ENCODE measurements at regions not wholly inside any gene's neighbourhood (a gene's known extent, or its start where the extent isn't known, plus 50 kb on each side); places are given as distances from the start of the nearest gene placed in this dataset.

DNA sequence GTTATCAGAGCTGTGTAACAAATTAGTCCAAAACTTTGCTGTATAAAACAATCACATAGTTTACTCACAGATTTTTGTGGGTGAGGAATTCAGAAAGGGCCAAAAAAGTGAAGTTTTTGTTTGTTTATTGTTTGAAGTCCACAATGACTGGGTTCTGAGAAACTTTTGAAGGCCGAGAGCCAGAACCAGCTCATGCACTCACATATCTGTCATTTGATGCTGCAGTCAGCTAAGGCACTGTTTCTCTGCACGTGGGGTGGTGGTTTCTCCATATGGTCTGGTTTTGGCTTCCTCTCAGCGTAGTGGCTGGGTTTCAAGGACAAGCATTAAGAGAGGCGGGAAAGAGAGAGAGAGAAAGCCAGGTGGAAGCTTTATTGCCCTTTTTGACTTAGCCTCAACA lies 131.8 kb downstream of the TWIST2 start:
- no peak for DNase-seq (ENCODE audit: low read depth in 1 of 2, low spot score in 1 of 2)

DNA sequence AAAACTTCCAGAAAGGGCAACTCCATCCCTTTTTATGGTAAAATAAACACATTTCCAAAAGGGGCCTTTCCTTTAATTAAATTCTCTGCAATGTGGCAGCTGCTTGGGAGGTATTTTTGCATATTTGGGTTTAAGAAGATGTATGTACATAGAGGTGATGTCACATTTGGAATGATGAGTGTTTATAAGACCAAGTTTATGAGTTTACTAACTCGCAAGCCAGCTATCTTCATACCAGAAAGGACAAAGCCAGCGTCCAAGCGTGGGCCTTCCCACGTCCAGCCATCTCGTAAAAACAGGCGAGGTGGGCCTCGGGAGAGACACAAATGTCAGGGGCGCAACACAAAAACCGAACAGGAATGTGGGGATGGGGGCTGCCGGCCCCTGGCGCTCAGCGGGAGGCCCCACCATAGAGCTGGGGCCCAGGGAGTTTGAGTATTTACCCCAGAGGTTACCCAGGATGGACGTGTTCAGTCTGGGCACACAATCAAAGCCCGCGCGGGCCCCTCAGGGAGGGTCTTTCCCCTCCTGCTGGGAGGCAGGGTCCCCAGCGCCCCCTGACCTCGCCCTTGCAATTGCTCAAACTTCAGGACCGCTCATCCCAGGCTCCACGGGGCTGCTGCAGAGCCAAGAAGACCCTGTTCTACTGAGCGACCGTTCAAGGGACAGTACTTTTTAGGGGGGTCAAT lies 137.3 kb downstream of the TWIST2 start:
- no peak for DNase-seq (ENCODE audit: low read depth in 1 of 2, low spot score in 1 of 2)

DNA sequence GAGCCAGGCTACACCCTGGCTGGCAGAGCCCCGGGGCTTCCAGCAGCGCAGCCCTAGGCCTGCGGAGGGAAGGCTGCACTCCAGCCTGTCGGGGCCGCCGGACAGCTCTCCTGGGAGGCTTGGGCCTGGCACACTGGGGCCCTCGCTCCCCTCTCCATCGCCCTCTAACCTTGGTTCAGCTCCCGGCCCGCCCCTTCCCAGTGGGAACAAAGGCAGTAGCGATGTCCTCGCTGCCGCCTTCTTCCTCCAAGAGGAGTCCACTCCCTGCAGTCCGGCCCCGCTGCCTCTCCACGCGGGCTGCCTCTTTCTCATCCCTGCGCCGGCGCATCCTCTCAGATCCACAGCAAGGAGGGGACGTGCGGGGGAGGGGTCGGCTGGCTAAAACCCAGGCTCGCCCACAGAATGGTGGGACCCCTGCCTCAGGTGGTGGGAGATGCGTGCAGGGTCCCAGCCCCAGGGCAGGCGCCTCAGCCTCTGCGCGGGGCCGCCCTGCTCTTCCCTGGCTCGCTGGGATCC lies 138.1 kb downstream of the TWIST2 start:
- DNase-seq (ENCODE audit: low read depth in 1 of 2, low spot score in 1 of 2), result no peak

DNA sequence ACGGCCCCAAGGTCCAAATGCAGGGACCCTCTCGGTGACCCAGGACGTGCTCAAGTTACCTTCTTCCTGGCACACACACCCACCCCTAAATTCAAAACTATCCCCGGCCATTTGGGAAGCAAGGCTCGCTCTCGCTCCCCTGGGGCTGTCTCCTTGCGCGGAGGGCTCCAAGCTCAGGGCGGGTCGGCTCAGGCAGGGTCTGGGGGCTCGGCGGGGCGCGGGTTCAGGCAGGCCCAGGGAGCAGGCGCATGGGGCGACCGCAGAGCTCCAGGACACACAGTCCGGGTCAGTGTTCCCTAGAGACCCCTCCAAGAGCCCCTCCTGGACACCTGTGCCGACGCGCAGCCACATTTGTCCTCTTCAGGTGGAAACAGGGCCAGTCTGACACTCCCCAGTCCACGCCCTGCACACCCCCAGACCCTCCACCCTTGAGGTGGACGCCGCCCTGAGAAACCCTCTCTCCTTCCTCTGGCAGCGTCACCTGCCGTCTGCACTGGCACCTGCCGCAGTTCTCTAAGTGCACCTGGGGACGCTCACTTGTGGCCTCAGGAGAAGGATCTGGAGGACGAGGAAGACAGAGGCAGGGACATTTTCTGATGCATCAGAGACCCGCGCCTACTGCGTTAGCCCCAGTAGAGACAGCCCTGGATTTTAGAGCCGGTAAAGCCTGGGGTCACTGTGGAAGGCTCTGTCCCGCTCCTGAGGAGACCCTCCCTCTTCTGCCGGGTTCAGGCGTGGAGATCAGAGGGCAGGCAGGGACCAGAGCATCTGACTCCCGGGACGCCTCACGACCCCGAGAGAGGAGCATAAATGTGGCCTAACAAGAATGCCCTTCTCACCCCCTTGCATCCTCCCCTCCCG lies 138.8 kb downstream of the TWIST2 start:
- DNase-seq (ENCODE audit: low read depth in 1 of 2, low spot score in 1 of 2), result no peak

DNA sequence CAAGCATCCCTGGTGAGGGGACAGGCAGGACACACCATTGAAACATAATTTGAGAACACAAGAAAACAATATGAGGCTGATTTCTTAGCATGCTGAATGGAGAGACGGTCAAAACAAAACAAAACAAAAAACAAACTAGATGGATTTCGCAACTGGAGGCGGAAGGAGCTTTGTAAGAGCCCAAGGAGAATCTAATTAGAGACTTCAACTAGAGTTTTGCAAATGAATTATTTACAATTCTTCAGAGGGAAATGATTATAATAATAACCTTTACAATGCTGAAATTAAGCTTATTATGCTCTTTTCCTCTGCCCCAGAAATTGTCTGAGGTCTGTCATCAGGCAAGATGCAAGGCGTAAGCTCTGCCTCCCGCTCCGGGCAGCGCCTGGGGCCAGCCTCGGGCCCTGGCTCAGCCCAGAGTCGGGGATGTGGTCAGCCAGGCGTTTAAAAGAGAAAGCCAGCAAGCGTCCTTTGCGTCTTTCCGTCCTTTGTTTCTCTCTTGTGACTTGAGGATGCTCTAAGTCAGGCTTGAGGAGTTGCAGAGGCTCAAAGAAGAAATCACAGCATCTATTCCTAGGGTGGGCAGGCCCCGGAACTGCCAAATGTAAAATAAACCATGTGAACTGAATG lies 139.6 kb downstream of the TWIST2 start:
- no peak for DNase-seq (ENCODE audit: low read depth in 1 of 2, low spot score in 1 of 2)

DNA sequence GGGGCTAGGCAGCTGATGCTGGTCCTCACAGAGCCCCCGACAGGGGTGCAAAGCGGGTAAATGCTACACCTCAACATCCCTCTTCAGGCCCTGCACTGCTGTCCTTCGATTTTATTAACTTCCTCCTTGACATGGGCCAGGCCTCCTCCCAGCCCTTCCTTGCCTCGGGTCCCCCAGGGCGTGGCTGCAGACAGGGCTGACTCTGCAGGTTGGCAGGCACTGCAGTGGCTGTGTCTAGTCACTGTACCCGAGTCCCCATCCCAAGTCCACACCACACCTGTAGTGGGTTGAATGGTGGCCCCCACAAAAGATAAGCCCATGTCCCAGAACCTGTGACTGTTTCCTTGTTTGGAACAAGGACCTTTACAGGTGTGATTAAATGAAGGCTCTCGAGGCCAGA lies 140.2 kb downstream of the TWIST2 start:
- no peak for DNase-seq (ENCODE audit: low read depth in 1 of 2, low spot score in 1 of 2)

DNA sequence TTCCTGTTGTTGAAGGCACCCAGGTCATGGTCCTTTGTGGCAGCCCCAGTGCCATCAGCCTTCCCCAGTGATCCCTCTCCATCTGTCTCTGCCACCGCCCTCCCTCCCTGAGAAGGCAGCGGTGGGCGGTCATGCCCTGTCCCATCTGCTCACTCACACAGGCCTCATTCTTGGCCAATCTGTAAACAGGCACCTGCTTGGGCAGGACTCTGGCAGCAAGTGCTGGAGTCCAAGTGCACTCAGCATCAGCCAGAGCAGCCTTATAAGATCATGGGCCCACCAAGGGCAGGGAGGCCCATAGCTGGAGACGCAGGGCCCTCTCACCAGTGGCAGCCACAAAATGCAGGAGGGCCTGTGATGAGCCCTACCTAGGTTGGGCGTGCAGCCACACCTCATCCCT lies 140.9 kb downstream of the TWIST2 start:
- no peak for DNase-seq (ENCODE audit: low read depth in 1 of 2, low spot score in 1 of 2)

DNA sequence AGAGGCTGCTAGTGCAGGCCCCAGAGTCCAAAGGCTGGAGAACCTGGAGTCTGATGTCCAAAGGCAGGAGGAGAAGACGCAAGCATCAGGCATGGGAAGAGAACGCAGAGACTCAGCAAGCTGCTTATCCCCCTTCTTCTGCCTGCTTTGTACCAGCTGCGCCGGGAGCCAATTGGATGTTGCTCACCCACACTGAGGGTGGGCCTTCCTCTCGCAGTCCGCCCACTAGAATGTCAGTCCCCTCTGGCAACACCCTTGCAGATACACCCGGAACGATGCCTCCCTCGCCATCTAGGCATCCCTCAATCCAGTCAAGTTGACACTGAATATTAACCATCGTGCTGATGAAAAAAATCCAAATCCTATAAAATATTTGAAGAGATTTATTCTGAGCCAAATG lies 141.6 kb downstream of the TWIST2 start:
- no peak for DNase-seq (ENCODE audit: low read depth in 1 of 2, low spot score in 1 of 2)

DNA sequence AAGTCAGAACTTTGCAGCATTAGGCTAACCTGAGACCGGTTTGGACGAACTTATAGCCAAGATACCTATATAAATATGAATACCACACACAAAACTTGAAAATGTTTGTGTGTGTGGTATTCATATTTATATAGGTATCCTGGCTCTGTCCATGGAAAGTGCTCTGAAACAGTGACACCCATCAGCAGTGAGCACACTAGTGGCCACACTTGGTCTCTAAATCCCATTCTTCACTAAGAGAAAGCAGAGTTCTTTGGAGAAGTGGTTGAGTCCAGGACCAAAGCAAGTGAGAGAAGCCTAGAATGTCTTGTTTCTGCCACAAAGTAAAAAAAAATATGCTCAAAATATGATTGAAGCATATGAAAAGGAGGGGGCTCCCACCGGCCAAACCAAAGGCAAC lies 146.5 kb downstream of the TWIST2 start:
- no peak for DNase-seq (ENCODE audit: low read depth in 1 of 2, low spot score in 1 of 2)

DNA sequence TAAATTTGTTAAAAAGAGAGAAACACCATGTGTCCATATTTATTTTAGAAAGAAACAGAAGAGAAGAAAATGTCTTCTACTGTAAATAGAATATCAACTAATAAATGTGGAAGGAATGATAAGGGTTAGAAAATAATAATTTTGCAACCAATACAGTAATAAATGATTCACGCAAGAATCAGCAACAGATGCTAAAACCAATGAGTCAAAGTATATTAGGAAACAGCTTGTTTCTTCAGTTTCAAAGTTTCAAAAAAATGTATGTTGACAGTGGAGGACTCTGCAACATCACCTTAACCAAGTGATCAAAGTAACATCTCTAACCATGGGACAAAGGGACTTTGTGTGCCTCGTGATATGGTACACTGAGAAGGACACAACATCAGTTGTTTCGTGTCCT lies 147.0 kb downstream of the TWIST2 start:
- DNase-seq (ENCODE audit: low read depth in 1 of 2, low spot score in 1 of 2), result no peak

DNA sequence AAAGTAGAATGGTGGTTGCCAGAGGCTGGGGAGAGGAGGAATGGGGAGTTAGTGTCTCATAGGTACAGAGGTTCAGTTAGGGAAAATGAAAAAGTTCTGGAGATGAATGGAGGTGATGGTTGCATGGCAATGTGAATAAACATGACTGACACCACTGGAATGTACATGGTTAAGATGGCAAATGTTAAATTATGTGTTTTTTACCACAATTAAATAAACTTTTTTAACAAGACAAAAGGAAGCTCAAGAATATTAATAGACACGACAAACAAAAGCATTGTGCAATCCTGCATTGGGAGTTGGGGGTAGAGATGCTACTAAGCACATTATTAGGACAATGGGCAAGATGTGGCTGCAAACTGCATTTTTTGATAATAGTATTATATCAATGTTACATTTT lies 147.7 kb downstream of the TWIST2 start:
- no peak for DNase-seq (ENCODE audit: low read depth in 1 of 2, low spot score in 1 of 2)

DNA sequence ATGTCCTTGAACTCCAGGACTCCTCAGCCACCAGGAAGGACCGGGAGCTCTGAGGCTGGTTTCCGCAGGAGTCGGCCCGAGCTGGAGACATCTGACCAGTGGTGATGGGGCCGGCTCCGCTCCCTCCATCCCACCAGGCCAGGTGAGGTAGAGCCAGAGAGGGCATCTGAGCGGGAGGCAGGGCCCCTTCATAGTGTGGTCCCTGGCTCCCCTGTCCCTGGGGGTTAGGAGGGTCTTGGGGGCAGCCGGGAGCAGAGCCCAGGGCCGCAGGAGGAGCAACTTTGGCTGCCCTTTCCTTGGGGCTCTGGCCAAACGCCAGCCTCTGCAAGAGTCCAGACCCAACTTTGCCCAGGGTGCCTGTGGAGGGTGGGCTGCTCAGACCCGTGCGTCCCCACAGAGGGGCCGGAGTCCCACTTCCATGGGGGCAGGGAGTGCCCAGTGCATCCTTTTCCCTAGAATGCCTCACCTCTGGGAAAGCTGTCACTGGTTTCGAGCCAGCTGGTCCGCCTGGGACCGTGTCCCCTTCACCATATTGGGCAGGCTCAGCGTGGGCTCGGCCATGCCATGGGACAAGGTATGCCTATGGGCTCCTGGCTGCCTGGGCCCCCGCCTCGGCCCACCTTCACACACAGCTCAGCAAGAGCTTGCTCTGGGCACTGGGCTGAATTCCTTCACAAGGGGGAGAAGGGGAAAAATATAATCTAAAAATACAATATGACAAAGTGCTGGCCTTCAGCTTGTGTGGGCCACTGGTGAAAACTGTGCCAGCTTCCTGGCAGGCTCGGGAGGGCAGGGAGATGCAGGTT lies 148.6 kb downstream of the TWIST2 start:
- DNase-seq (ENCODE audit: low read depth in 1 of 2, low spot score in 1 of 2), result no peak

DNA sequence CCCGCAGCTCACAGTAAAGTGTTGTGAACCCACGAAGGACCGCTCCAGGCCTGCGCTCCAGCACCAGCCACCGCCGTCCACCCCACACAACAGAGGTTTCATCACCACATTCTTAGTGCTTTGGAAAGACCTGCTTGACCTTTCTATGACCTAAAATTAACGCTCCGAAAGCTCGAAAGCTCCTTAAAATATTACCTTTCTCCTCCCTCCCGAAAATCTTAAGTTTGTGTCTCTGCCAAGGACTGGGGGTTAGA lies 149.2 kb downstream of the TWIST2 start:
- DNase-seq (ENCODE audit: low read depth in 1 of 2, low spot score in 1 of 2), result no peak

DNA sequence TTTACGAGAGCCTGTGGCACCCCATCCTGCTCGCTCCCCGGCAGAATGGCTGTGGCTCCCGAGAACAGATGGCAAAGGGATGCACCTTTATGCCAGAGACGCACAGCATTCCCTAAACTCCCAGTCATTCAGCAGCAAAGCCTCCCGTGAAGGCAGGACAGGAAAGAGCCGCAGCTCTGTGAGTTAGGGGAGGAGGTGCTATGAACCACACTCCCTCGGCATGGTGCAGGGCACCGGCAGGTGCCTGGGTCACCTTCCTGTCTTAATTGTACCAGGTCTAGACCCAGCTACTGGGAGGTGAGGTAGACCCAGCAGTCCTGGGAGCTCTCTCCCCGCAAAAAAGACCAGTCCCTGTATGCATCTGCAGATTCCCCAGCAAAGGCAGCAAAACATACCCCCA lies 149.8 kb downstream of the TWIST2 start:
- no peak for DNase-seq (ENCODE audit: low read depth in 1 of 2, low spot score in 1 of 2)

Data from activated T-helper 1 cell treated with anti-CD3 and anti-CD28 coated beads, Interleukin-2, amount 50 U/mL, for 16 hours (primary cell).